Neural cell (in vitro differentiated cells): ENCODE measurements at regions not wholly inside any gene's neighbourhood (a gene's known extent, or its start where the extent isn't known, plus 50 kb on each side); places are given as distances from the start of the nearest gene placed in this dataset.

ENCODE experiments used
- EP300 ChIP-seq: fragments of 450-650 bp; conservative IDR thresholded peaks from 2 replicates; pipeline ENCODE4 v1.6.1; 2014; ENCODE audit warnings: antibody characterized with exemption, mild to moderate bottlenecking, moderate library complexity; ENCODE audit not compliant: poor library complexity, severe bottlenecking
- EZH2 ChIP-seq: fragments of 200-600, 300-800 bp; shearing (Covaris generic), sonication (generic); IDR thresholded peaks from 2 replicates; pipeline ENCODE4 v1.6.1; 2014; ENCODE audit warnings: antibody characterized with exemption, low read length, borderline replicate concordance, mild to moderate bottlenecking; ENCODE audit not compliant: insufficient read depth, poor library complexity, severe bottlenecking
- RAD21 ChIP-seq: fragments of 450-650 bp; conservative IDR thresholded peaks from 2 replicates; pipeline ENCODE4 v1.6.1; 2014; ENCODE audit warnings: antibody characterized with exemption, mild to moderate bottlenecking, moderate library complexity
- SMC3 ChIP-seq: fragments of 450-650 bp; conservative IDR thresholded peaks from 2 replicates; pipeline ENCODE4 v1.6.1; 2014; ENCODE audit warnings: antibody characterized with exemption, mild to moderate bottlenecking, moderate library complexity; ENCODE audit not compliant: poor library complexity
- TAF1 ChIP-seq: IDR thresholded peaks from 2 replicates; pipeline ENCODE4 v1.6.1; 2012; ENCODE audit warnings: low read depth
- TF ChIP-seq, protein P1 (sequence below): fragments of 450-650 bp; IDR thresholded peaks from 2 replicates; pipeline ENCODE4 v1.5.1; 2014; ENCODE audit warnings: antibody characterized with exemption, mild to moderate bottlenecking, moderate library complexity; ENCODE audit not compliant: poor library complexity, severe bottlenecking
- TF ChIP-seq, protein P2 (sequence below): IDR thresholded peaks from 2 replicates; pipeline ENCODE4 v1.6.1; 2012; ENCODE audit warnings: borderline replicate concordance

DNA sequence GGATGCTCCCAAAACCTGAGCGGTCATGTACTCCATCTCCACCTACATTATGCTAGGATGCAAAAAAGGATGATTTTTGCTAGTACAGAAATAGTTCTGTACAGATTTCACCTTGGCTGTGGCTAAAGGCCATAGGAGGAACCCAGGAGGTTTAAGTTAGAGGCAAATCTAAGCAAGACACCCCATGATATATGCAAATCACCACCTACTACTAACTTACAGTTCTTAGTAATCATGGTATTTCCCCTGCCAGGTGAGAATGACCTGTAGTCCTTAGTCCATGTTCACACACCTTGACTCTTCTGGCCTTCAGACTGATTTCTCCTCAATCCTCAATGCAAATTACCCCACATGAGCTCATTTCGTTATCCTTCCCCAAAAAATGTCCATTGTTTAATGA is 154.2 kb downstream of the IMPG2 start:
- TF ChIP-seq, protein P1, sequence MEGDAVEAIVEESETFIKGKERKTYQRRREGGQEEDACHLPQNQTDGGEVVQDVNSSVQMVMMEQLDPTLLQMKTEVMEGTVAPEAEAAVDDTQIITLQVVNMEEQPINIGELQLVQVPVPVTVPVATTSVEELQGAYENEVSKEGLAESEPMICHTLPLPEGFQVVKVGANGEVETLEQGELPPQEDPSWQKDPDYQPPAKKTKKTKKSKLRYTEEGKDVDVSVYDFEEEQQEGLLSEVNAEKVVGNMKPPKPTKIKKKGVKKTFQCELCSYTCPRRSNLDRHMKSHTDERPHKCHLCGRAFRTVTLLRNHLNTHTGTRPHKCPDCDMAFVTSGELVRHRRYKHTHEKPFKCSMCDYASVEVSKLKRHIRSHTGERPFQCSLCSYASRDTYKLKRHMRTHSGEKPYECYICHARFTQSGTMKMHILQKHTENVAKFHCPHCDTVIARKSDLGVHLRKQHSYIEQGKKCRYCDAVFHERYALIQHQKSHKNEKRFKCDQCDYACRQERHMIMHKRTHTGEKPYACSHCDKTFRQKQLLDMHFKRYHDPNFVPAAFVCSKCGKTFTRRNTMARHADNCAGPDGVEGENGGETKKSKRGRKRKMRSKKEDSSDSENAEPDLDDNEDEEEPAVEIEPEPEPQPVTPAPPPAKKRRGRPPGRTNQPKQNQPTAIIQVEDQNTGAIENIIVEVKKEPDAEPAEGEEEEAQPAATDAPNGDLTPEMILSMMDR = no peak
- TF ChIP-seq SMC3 (no peak), EZH2 (no peak), EP300 (no peak), RAD21 (no peak), TAF1 (no peak)
- TF ChIP-seq, protein P2, sequence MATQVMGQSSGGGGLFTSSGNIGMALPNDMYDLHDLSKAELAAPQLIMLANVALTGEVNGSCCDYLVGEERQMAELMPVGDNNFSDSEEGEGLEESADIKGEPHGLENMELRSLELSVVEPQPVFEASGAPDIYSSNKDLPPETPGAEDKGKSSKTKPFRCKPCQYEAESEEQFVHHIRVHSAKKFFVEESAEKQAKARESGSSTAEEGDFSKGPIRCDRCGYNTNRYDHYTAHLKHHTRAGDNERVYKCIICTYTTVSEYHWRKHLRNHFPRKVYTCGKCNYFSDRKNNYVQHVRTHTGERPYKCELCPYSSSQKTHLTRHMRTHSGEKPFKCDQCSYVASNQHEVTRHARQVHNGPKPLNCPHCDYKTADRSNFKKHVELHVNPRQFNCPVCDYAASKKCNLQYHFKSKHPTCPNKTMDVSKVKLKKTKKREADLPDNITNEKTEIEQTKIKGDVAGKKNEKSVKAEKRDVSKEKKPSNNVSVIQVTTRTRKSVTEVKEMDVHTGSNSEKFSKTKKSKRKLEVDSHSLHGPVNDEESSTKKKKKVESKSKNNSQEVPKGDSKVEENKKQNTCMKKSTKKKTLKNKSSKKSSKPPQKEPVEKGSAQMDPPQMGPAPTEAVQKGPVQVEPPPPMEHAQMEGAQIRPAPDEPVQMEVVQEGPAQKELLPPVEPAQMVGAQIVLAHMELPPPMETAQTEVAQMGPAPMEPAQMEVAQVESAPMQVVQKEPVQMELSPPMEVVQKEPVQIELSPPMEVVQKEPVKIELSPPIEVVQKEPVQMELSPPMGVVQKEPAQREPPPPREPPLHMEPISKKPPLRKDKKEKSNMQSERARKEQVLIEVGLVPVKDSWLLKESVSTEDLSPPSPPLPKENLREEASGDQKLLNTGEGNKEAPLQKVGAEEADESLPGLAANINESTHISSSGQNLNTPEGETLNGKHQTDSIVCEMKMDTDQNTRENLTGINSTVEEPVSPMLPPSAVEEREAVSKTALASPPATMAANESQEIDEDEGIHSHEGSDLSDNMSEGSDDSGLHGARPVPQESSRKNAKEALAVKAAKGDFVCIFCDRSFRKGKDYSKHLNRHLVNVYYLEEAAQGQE = no peak
